ENCODE measurements at regions not wholly inside any gene's neighbourhood (a gene's known extent, or its start where the extent isn't known, plus 50 kb on each side); places are given as distances from the start of the nearest gene placed in this dataset.

DNA sequence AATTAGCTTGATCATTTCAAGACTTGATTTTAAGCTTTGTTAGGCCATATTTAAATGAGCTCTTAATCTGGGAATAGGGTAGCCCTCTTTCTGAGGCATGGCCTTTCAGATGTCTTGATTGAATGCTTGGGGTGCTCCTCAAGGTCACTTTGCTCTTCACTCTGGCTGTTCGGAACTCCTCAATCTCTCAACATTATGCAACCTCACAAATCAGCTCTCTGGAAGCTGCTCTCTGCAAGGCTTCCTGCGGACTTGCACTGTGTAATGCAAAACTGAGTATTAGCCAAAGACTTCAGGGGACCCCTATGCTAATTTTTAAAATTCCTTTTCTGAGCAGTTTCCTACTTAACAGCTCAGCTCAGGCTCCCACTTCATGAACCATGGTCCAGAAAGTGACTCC lies 398.3 kb downstream of the PRDM5 start:
- TF ChIP-seq, protein P1, sequence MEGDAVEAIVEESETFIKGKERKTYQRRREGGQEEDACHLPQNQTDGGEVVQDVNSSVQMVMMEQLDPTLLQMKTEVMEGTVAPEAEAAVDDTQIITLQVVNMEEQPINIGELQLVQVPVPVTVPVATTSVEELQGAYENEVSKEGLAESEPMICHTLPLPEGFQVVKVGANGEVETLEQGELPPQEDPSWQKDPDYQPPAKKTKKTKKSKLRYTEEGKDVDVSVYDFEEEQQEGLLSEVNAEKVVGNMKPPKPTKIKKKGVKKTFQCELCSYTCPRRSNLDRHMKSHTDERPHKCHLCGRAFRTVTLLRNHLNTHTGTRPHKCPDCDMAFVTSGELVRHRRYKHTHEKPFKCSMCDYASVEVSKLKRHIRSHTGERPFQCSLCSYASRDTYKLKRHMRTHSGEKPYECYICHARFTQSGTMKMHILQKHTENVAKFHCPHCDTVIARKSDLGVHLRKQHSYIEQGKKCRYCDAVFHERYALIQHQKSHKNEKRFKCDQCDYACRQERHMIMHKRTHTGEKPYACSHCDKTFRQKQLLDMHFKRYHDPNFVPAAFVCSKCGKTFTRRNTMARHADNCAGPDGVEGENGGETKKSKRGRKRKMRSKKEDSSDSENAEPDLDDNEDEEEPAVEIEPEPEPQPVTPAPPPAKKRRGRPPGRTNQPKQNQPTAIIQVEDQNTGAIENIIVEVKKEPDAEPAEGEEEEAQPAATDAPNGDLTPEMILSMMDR (IDR thresholded peaks at IDR 0.05), result no peak
- TF ChIP-seq POLR2A (IDR thresholded peaks at IDR 0.05), result no peak
